Adrenal gland (tissue), 9 donors: ENCODE measurements at regions not wholly inside any gene's neighbourhood (a gene's known extent, or its start where the extent isn't known, plus 50 kb on each side); places are given as distances from the start of the nearest gene placed in this dataset.

Experiments used
- DNase-seq, 7 donors: peaks; one replicate each; pipeline ENCODE4 v3.0.0-alpha.2; 2019 to 2020
- H3K27ac ChIP-seq, 5 donors: fragments of 200-600 bp; sonication (generic) in 4 of 5; 1 replicate in 3 of 5; 2 replicates in 2 of 5; pipeline versions ENCODE4 v1.5.1 to v1.8.0; 2016 to 2020; ENCODE audit warnings: mild to moderate bottlenecking in 1 of 5
- H3K27me3 ChIP-seq: fragments of 200-600 bp; 2 replicates; pipeline ENCODE4 v1.8.0; 2021
- H3K36me3 ChIP-seq, 2 donors: fragments of 200-600 bp; replicated peaks in 1 of 2; 1 replicate in 1 of 2; 2 replicates in 1 of 2; pipeline versions ENCODE4 v1.5.1 to v1.8.0; 2018 to 2022
- H3K4me1 ChIP-seq, 2 donors: fragments of 200-600 bp; replicated peaks in 1 of 2; 1 replicate in 1 of 2; 2 replicates in 1 of 2; pipeline versions ENCODE4 v1.5.1 to v1.8.0; 2018 to 2021
- H3K4me3 ChIP-seq, 4 donors: fragments of 200-600 bp; sonication (generic) in 3 of 4; one replicate each; pipeline ENCODE4 v1.5.1; 2016 to 2018
- H3K9me3 ChIP-seq, 3 donors: fragments of 200-600 bp; sonication (generic) in 1 of 3; replicated peaks in 1 of 3; 1 replicate in 2 of 3; 2 replicates in 1 of 3; pipeline versions ENCODE4 v1.5.1 to v1.8.0; 2016 to 2021
- CTCF ChIP-seq, 6 experiments: fragments of 450-650 bp in 4 of 6; fragments of 200-600 bp in 2 of 6; sonication (generic) in 1 of 6; IDR thresholded peaks; 1 replicate in 5 of 6; 2 replicates in 1 of 6; pipeline versions ENCODE4 v1.5.1 to v1.8.0; 2016 to 2021; ENCODE audit warnings: antibody characterized with exemption in 6 of 6, mild to moderate bottlenecking in 2 of 6, moderate library complexity in 1 of 6
- POLR2A ChIP-seq, 2 donors: fragments of 450-650 bp; IDR thresholded peaks; one replicate each; pipeline ENCODE4 v1.6.1; 2017; ENCODE audit warnings: antibody characterized with exemption in 2 of 2, mild to moderate bottlenecking in 2 of 2, moderate library complexity in 1 of 2
- WGBS, 4 donors: extraction: QIAGEN DNeasy Blood & Tissue Kit in 2 of 4; methylation state at CpG; one replicate each; pipeline versions ENCODE4 v1.1.5 to v1.1.7; 2013 to 2017; 5-methylcytosine and 5-hydroxymethylcytosine counted together
- intact Hi-C, 2 donors: fragments of 100-400 bp; cut with DNase I; formaldehyde crosslinking; loops; one replicate each; pipeline versions ENCODE4 v1.14.1 to v1.15.0; 2022 to 2023
- donor health status: healthy with polysubstance abuse.
- donor health status: Bipolar disorder and iron deficiency.
- donor health status: DM: yes; HTN: yes; CAD: no.
- donor health status: DM: no; HTN: no; CAD: no.
- donor health status: DM: no; HTN: no; CAD: no.

GRCh38 chr4:183772361-183772760 lies 113.3 kb downstream of the TRAPPC11 start:
- DNase-seq, result no peak
- Histone ChIP-seq H3K27ac (no peak overlapping the region), H3K4me3 (no peak overlapping the region), H3K4me1 (no peaks in the 10 kb centered on the region), H3K9me3 (no peaks in the 10 kb centered on the region), H3K27me3 (no peaks in the 10 kb centered on the region), H3K36me3 (no peaks in the 10 kb centered on the region)
- TF ChIP-seq POLR2A (IDR thresholded peaks at IDR 0.05), result no peak
- no peak for TF ChIP-seq CTCF (IDR thresholded peaks at IDR 0.05)
- 94 to 100% (median 100%) methylated on average over 1 of the region's 1 CpG for WGBS, 4 donors
- intact Hi-C loops, result no loop called here

DNA sequence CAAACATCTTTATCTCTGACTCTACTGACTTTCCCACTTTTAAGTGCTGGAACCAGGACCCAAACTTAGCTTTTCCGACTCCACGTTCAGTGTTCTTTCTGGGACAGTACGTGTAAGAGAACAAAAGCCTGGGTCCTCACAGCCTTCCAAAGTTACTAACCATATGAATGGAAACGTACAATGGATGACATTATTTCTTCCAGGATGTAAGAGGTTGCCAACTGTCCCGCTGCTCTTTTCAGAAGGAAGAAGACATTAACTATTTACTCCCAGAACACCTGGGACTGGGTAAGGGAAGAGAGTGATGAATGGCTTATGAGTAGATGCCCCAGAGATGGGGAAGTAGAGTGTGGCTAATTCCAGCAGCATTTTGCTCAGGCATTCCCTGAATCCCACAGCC lies 114.7 kb downstream of the TRAPPC11 start:
- WGBS, 4 donors, result 43 to 52% (median 48%) methylated on average over 5 of the region's 5 CpGs
- TF ChIP-seq CTCF (IDR thresholded peaks at IDR 0.05), result no peak
- TF ChIP-seq POLR2A (IDR thresholded peaks at IDR 0.05), result no peak
- Histone ChIP-seq H3K27ac (no peak overlapping the region), H3K4me1 (no peaks in the 10 kb centered on the region), H3K9me3 (no peaks in the 10 kb centered on the region), H3K36me3 (no peaks in the 10 kb centered on the region), H3K27me3 (no peaks in the 10 kb centered on the region), H3K4me3 (no peak overlapping the region)
- no peak for DNase-seq
- intact Hi-C loops, result no loop called here

DNA sequence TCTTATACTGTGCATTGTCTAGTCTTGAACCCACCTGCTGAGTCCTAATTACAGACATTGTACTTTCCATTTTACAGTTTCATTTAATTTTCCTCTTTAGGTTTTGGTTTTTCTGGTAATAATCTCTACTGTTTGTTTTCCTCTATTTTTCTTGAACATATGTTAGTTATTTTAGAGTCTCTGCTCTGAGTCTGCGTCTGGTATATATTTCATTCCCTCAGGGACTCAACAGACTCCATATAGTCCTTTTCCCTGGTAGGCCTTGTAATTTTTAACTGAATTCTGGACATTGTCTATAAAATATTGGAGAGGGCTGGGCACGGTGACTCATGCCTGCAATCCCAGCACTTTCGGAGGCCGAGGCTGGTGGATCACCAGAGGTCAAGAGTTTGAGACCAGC lies 121.8 kb upstream of the STOX2 start:
- TF ChIP-seq POLR2A (IDR thresholded peaks at IDR 0.05) (no peak), CTCF (IDR thresholded peaks at IDR 0.05) (no peak)
- Histone ChIP-seq H3K4me1 (no peaks in the 10 kb centered on the region), H3K4me3 (no peak overlapping the region), H3K27me3 (no peaks in the 10 kb centered on the region), H3K9me3 (no peaks in the 10 kb centered on the region), H3K27ac (no peak overlapping the region), H3K36me3 (no peaks in the 10 kb centered on the region)
- DNase-seq, result no peak
- intact Hi-C loops, result no loop called here
- 84 to 92% (median 91%) methylated on average over 4 of the region's 4 CpGs for WGBS, 4 donors

DNA sequence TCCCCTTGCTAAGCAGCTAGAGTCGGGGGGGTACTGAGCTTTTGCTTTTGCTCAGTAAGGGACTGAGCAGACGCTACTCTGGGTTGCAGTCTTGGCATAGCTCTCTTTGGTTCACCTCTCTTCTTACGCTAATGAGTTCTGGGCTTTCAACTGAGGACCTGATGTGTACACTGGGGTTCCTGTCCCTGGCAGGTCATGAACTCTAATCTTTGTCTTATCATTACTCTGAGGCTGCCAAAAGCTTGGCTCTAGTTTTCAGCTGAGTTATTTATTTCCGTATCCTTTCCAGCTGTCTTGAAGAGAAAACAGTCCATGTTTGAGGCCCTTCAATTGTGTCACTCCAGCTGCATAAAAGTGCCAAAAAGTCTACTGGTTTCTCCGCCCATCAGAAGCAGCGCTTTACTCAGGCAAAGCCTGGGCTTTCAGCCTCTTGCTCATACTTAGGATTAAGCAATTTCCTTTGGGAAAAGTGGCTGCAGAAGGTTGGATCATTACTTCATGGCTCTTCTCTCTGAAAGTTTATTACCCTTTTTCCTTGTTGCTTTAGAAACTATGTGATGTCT lies 121.0 kb upstream of the STOX2 start:
- Histone ChIP-seq H3K4me3 (no peak overlapping the region), H3K36me3 (no peaks in the 10 kb centered on the region), H3K9me3 (no peaks in the 10 kb centered on the region), H3K27ac (peak overlapping the region in 1 of 5 donors; percentile 1), H3K4me1 (no peaks in the 10 kb centered on the region), H3K27me3 (no peaks in the 10 kb centered on the region)
- WGBS, 4 donors, result 51 to 63% (median 59%) methylated on average over 6 of the region's 6 CpGs
- intact Hi-C loops, result no loop called here
- peak in 5 of 7 donors; percentile 25 to 61 (median 36) for DNase-seq
- TF ChIP-seq POLR2A (IDR thresholded peaks at IDR 0.05), result no peak
- no peak for TF ChIP-seq CTCF (IDR thresholded peaks at IDR 0.05)
